ENCODE measurements at regions not wholly inside any gene's neighbourhood (a gene's known extent, or its start where the extent isn't known, plus 50 kb on each side); places are given as distances from the start of the nearest gene placed in this dataset.

DNA sequence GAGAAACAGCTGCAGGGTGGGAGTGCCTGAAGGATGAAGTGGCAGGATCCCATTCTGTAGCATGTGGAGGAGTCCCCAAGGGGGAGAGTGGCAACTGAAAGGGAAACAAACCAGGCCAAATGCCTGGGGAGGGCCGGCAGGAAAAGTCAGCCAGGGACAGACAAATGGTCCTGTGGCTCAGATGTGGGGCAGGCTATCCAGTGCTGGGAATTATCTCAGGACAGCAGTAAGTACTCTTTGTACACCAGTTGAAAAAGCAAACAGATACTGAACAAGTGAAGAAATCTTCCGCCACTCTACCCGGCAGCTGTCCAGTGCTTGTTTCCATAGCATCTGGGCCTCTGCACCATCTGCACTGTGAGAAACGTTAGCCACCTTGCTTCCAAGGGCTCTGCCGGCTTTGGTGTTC, 408.9 kb downstream of the LRATD1 start:
- TF ChIP-seq REST (IDR thresholded peaks at IDR 0.05; ENCODE audit: borderline replicate concordance): peak; percentile 34; the same call in 1 of the 2 replicates
- no peak for TF ChIP-seq REST (CRISPR knock-in tag; IDR thresholded peaks at IDR 0.05; ENCODE audit: low read depth)
- TF ChIP-seq ZNF224 (CRISPR knock-in tag; IDR thresholded peaks at IDR 0.05): no peak
- intact Hi-C loops (cut with micrococcal nuclease): no loop called here
- in situ Hi-C loops (cut with MboI): no loop called here
- Histone ChIP-seq H3K9me1 (ENCODE audit: control insufficient read depth, insufficient read depth, low read length) (no peaks in the 10 kb centered on the region), H3K79me2 (ENCODE audit: control insufficient read depth, insufficient read depth, low read length) (no peaks in the 10 kb centered on the region), H2AFZ (ENCODE audit: low read depth, low read length) (no peak overlapping the region), H3K27me3 (ENCODE audit: control insufficient read depth in 2 of 2, insufficient read depth in 2 of 2, low read length in 2 of 2) (peaks cover 2 to 18% of the 10 kb centered on the region in 2 experiments; a peak in 4 of 5 replicates), H3K4me2 (ENCODE audit: insufficient read depth, low read length) (no peak overlapping the region), H3K9me3 (replicated peaks; ENCODE audit: control insufficient read depth, insufficient read depth, low read depth, low read length) (no peaks in the 10 kb centered on the region), H3K27ac (ENCODE audit: extremely low read depth, low read depth, low read length) (no peak overlapping the region), H3K4me3 (no peak overlapping the region), H4K20me1 (replicated peaks; ENCODE audit: control insufficient read depth, insufficient read depth, low read length) (no peaks in the 10 kb centered on the region), H3K4me1 (replicated peaks in 1 of 2; ENCODE audit: control insufficient read depth in 2 of 2, insufficient read depth in 2 of 2, low read length in 2 of 2) (no peaks in the 10 kb centered on the region; a peak in 1 of 5 replicates), H3K36me3 (ENCODE audit: control insufficient read depth, insufficient read depth, low read length) (no peaks in the 10 kb centered on the region), H3K9ac (ENCODE audit: insufficient read depth in 1 of 2, low read depth in 2 of 2, low read length in 2 of 2) (no peak overlapping the region)
- WGBS (ENCODE audit: insufficient coverage, low coverage, missing lambda C conversion rate): 3% methylated on average over 5 of the region's 5 CpGs
- ATAC-seq (no peak), FAIRE-seq (no peak), DNase-seq (ENCODE audit: extremely low read depth in 1 of 4, low spot score in 3 of 4) (no peak)
- ChIA-PET CTCF (ENCODE audit: low intra/inter-chr PET ratio) (no interaction called here), POLR2A (interaction anchor here (0.6 kb wide), 1 partner anchor 580 kb away, joined by 4 read pairs; no protein-coding TSS in a partner anchor)
- BruUV-seq (replicated peaks): no TSS peak

Measured in K562 (cell line).